HepG2 (cell line): ENCODE measurements at regions not wholly inside any gene's neighbourhood (a gene's known extent, or its start where the extent isn't known, plus 50 kb on each side); places are given as distances from the start of the nearest gene placed in this dataset.

ENCODE experiments used
- ATRX ChIP-seq: sonication (generic); formaldehyde crosslinking; IDR thresholded peaks from 2 replicates; pipeline ENCODE4 v1.4.0; 2020; ENCODE audit warnings: missing genetic modification reagents, borderline replicate concordance
- FOXA1 ChIP-seq, 2 experiments: fragments of 450-650 bp in 1 of 2; sonication (generic) in 1 of 2; formaldehyde crosslinking in 1 of 2; IDR thresholded peaks; 2 replicates each; pipeline versions ENCODE4 v1.4.0 to v1.6.1; 2016 to 2020; ENCODE audit warnings: missing genetic modification reagents in 1 of 2
- GATAD2A ChIP-seq: IDR thresholded peaks from 2 replicates; pipeline ENCODE4 v1.6.1; 2016
- HDAC1 ChIP-seq: sonication (generic); formaldehyde crosslinking; IDR thresholded peaks from 2 replicates; pipeline ENCODE4 v1.5.1; 2020; ENCODE audit warnings: mild to moderate bottlenecking, missing genetic modification reagents
- HNRNPK ChIP-seq: fragments of 200-400 bp; formaldehyde crosslinking; IDR thresholded peaks from 2 replicates; pipeline ENCODE4 v1.6.1; 2018; ENCODE audit warnings: low read length, low read depth, moderate library complexity, mild to moderate bottlenecking; ENCODE audit not compliant: poor library complexity, severe bottlenecking
- MIER3 ChIP-seq: IDR thresholded peaks from 2 replicates; pipeline ENCODE4 v1.6.1; 2016; ENCODE audit warnings: missing compliant biosample characterization, borderline replicate concordance
- NFKBIZ ChIP-seq: IDR thresholded peaks from 2 replicates; pipeline ENCODE4 v1.6.1; 2018; ENCODE audit warnings: missing genetic modification reagents, missing compliant biosample characterization
- PCBP1 ChIP-seq: fragments of 200-400 bp; formaldehyde crosslinking; IDR thresholded peaks from 2 replicates; pipeline ENCODE4 v1.6.1; 2017; ENCODE audit warnings: mild to moderate bottlenecking, low read depth, low read length, borderline replicate concordance
- POLR2G ChIP-seq: fragments of 200-400 bp; formaldehyde crosslinking; IDR thresholded peaks from 2 replicates; pipeline ENCODE4 v1.6.1; 2018; ENCODE audit warnings: mild to moderate bottlenecking, low read depth, low read length, moderate library complexity
- RBM39 ChIP-seq: fragments of 200-400 bp; formaldehyde crosslinking; IDR thresholded peaks from one replicate; pipeline ENCODE4 v1.6.1; 2018; ENCODE audit warnings: antibody characterized with exemption, mild to moderate bottlenecking, low read depth, low read length; ENCODE audit not compliant: poor library complexity, severe bottlenecking
- SIX4 ChIP-seq: sonication (generic); formaldehyde crosslinking; IDR thresholded peaks from 2 replicates; pipeline ENCODE4 v1.4.0; 2020; ENCODE audit warnings: missing genetic modification reagents
- SNAI1 ChIP-seq: sonication (generic); formaldehyde crosslinking; IDR thresholded peaks from 2 replicates; pipeline ENCODE4 v1.5.0; 2020; ENCODE audit warnings: mild to moderate bottlenecking, missing genetic modification reagents, borderline replicate concordance
- ZKSCAN5 ChIP-seq: sonication (generic); formaldehyde crosslinking; IDR thresholded peaks from 2 replicates; pipeline ENCODE4 v1.5.1; 2020; ENCODE audit warnings: mild to moderate bottlenecking, missing genetic modification reagents
- ZNF143 ChIP-seq: sonication (generic); formaldehyde crosslinking; IDR thresholded peaks from 2 replicates; pipeline ENCODE4 v1.4.0; 2020; ENCODE audit warnings: missing genetic modification reagents
- ZNF224 ChIP-seq: sonication (generic); formaldehyde crosslinking; IDR thresholded peaks from 2 replicates; pipeline ENCODE4 v1.5.0; 2020; ENCODE audit warnings: mild to moderate bottlenecking, missing genetic modification reagents
- ZNF343 ChIP-seq: sonication (generic); formaldehyde crosslinking; IDR thresholded peaks from 2 replicates; pipeline ENCODE4 v1.4.0; 2020; ENCODE audit warnings: mild to moderate bottlenecking, missing genetic modification reagents
- ZNF549 ChIP-seq: sonication (generic); formaldehyde crosslinking; IDR thresholded peaks from 2 replicates; pipeline ENCODE4 v1.5.0; 2020; ENCODE audit warnings: missing genetic modification reagents
- ZNF558 ChIP-seq: sonication (generic); formaldehyde crosslinking; IDR thresholded peaks from 2 replicates; pipeline ENCODE4 v1.9.0; 2022; ENCODE audit warnings: mild to moderate bottlenecking, missing genetic modification reagents, borderline replicate concordance
- ZNF562 ChIP-seq: sonication (generic); formaldehyde crosslinking; IDR thresholded peaks from 2 replicates; pipeline ENCODE4 v1.8.0; 2022; ENCODE audit warnings: missing genetic modification reagents, borderline replicate concordance
- ZNF773 ChIP-seq: sonication (generic); formaldehyde crosslinking; IDR thresholded peaks from 2 replicates; pipeline ENCODE4 v1.4.0; 2020; ENCODE audit warnings: missing genetic modification reagents, borderline replicate concordance
- TF ChIP-seq, protein P1 (sequence below): sonication (generic); formaldehyde crosslinking; IDR thresholded peaks from 2 replicates; pipeline ENCODE4 v1.4.0; 2020; ENCODE audit warnings: mild to moderate bottlenecking, missing genetic modification reagents
- TF ChIP-seq, protein P2 (sequence below): sonication (generic); formaldehyde crosslinking; IDR thresholded peaks from 2 replicates; pipeline ENCODE4 v1.4.0; 2020; ENCODE audit warnings: mild to moderate bottlenecking, missing genetic modification reagents, borderline replicate concordance

- TF ChIP-seq, protein P1, sequence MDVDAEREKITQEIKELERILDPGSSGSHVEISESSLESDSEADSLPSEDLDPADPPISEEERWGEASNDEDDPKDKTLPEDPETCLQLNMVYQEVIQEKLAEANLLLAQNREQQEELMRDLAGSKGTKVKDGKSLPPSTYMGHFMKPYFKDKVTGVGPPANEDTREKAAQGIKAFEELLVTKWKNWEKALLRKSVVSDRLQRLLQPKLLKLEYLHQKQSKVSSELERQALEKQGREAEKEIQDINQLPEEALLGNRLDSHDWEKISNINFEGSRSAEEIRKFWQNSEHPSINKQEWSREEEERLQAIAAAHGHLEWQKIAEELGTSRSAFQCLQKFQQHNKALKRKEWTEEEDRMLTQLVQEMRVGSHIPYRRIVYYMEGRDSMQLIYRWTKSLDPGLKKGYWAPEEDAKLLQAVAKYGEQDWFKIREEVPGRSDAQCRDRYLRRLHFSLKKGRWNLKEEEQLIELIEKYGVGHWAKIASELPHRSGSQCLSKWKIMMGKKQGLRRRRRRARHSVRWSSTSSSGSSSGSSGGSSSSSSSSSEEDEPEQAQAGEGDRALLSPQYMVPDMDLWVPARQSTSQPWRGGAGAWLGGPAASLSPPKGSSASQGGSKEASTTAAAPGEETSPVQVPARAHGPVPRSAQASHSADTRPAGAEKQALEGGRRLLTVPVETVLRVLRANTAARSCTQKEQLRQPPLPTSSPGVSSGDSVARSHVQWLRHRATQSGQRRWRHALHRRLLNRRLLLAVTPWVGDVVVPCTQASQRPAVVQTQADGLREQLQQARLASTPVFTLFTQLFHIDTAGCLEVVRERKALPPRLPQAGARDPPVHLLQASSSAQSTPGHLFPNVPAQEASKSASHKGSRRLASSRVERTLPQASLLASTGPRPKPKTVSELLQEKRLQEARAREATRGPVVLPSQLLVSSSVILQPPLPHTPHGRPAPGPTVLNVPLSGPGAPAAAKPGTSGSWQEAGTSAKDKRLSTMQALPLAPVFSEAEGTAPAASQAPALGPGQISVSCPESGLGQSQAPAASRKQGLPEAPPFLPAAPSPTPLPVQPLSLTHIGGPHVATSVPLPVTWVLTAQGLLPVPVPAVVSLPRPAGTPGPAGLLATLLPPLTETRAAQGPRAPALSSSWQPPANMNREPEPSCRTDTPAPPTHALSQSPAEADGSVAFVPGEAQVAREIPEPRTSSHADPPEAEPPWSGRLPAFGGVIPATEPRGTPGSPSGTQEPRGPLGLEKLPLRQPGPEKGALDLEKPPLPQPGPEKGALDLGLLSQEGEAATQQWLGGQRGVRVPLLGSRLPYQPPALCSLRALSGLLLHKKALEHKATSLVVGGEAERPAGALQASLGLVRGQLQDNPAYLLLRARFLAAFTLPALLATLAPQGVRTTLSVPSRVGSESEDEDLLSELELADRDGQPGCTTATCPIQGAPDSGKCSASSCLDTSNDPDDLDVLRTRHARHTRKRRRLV = peak; percentile 78; the same call in 1 of the 2 replicates
- peak; percentile 98 for TF ChIP-seq MIER3
- TF ChIP-seq ATRX (CRISPR knock-in tag) = no peak
- TF ChIP-seq PCBP1 = no peak
- no peak for TF ChIP-seq ZKSCAN5 (CRISPR knock-in tag)
- TF ChIP-seq GATAD2A (CRISPR knock-in tag) = peak; percentile 97
- TF ChIP-seq POLR2G = peak; percentile 84
- TF ChIP-seq, protein P2, sequence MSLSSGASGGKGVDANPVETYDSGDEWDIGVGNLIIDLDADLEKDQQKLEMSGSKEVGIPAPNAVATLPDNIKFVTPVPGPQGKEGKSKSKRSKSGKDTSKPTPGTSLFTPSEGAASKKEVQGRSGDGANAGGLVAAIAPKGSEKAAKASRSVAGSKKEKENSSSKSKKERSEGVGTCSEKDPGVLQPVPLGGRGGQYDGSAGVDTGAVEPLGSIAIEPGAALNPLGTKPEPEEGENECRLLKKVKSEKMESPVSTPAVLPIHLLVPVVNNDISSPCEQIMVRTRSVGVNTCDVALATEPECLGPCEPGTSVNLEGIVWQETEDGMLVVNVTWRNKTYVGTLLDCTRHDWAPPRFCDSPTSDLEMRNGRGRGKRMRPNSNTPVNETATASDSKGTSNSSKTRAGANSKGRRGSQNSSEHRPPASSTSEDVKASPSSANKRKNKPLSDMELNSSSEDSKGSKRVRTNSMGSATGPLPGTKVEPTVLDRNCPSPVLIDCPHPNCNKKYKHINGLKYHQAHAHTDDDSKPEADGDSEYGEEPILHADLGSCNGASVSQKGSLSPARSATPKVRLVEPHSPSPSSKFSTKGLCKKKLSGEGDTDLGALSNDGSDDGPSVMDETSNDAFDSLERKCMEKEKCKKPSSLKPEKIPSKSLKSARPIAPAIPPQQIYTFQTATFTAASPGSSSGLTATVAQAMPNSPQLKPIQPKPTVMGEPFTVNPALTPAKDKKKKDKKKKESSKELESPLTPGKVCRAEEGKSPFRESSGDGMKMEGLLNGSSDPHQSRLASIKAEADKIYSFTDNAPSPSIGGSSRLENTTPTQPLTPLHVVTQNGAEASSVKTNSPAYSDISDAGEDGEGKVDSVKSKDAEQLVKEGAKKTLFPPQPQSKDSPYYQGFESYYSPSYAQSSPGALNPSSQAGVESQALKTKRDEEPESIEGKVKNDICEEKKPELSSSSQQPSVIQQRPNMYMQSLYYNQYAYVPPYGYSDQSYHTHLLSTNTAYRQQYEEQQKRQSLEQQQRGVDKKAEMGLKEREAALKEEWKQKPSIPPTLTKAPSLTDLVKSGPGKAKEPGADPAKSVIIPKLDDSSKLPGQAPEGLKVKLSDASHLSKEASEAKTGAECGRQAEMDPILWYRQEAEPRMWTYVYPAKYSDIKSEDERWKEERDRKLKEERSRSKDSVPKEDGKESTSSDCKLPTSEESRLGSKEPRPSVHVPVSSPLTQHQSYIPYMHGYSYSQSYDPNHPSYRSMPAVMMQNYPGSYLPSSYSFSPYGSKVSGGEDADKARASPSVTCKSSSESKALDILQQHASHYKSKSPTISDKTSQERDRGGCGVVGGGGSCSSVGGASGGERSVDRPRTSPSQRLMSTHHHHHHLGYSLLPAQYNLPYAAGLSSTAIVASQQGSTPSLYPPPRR (CRISPR knock-in tag) = peak; percentile 98
- TF ChIP-seq HDAC1 (CRISPR knock-in tag) = peak; percentile 96
- peak; percentile 64 for TF ChIP-seq ZNF343 (CRISPR knock-in tag)
- peak; percentile 62; the same call in 1 of the 2 replicates for TF ChIP-seq ZNF143 (CRISPR knock-in tag)
- peak; percentile 49; the same call in 1 of the 2 replicates for TF ChIP-seq ZNF224 (CRISPR knock-in tag)
- TF ChIP-seq HNRNPK = peak; percentile 28
- TF ChIP-seq NFKBIZ (CRISPR knock-in tag) = peak; percentile 94
- TF ChIP-seq RBM39 = peak; percentile 73
- TF ChIP-seq ZNF558 (CRISPR knock-in tag) = no peak
- TF ChIP-seq ZNF773 (CRISPR knock-in tag) = 0 out of 2 replicates have a peak, but pooled peaks have one; percentile 48
- peak; percentile 99 for TF ChIP-seq FOXA1 (IDR thresholded peaks at IDR 0.05)
- peak; percentile 100 for TF ChIP-seq FOXA1 (CRISPR knock-in tag; IDR thresholded peaks at IDR 0.05)
- no peak for TF ChIP-seq ZNF562 (CRISPR knock-in tag)
- TF ChIP-seq SNAI1 = peak; percentile 97
- peak; percentile 93 for TF ChIP-seq SIX4 (CRISPR knock-in tag)
- TF ChIP-seq ZNF549 (CRISPR knock-in tag) = no peak
Observed at GRCh38 chr2:42979416-42979869, 187.1 kb upstream of the HAAO start (continued).
